Caki2 (cell line): ENCODE measurements at regions not wholly inside any gene's neighbourhood (a gene's known extent, or its start where the extent isn't known, plus 50 kb on each side); places are given as distances from the start of the nearest gene placed in this dataset.

ENCODE experiments used
- DNase-seq: peaks from one replicate; pipeline ENCODE4 v3.0.0-alpha.2; 2015; ENCODE audit warnings: low read depth
- in situ Hi-C: cut with HindIII; loops from 2 replicates; pipeline ENCODE4 v1.10.0; 2016; ENCODE audit warnings: low sequenced_read_pairs, low pct_unique_long_range_greater_than_20kb, mixed read lengths

GRCh38 chr4:67091673-67092072, 453.6 kb downstream of the CENPC start:
- no peak for DNase-seq
- in situ Hi-C loops = no loop called here

GRCh38 chr4:67087897-67088296, 457.4 kb downstream of the CENPC start:
- in situ Hi-C loops = no loop called here
- no peak for DNase-seq

DNA sequence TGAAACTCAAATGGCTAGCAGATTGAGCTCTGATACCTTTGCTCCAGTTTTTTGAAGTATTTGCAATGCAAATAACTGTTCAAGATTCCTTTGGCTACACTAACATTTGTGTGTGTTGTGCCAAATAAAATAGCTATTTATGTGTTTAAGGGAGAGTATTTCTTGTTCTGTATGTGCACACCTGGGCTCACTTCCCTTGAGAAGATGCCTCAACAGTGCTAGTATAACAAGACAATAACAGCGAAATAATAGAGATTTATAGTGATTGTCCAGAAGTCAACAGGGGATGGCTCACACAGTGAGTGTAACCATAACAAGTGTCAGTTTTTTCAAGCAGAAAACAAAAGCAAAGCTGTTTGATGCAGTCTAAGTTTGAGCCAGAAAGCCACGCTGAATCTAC, 460.5 kb downstream of the CENPC start:
- no peak for DNase-seq
- in situ Hi-C loops = no loop called here

GRCh38 chr4:67083496-67083895, 461.8 kb downstream of the CENPC start:
- in situ Hi-C loops = no loop called here
- no peak for DNase-seq

- DNase-seq = no peak
- in situ Hi-C loops = no loop called here
Measured at GRCh38 chr4:67082746-67083145, 462.6 kb downstream of the CENPC start.

DNA sequence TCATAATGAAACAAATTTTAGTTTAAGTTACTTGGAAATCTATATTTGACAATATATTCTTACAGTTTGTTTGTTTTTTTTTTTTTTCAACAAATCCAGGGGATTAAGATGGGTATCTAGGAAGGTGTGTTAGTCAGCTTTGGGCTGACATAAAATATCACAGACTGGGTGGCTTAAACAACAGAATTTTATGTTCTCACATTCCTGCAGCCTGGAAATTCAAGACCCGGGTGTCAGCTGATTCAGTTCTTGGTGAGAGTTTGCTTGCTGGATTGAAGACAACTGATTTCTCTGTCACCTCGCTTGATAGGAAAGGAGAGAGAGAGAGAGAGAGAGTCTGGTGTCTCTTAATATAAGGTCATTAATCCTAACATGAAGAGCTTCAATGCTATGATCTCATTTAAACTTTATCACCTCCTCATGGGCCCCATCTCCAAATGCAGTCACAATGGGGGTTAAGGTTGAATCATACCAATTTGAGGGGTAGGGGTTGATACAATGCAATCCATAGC, 465.2 kb downstream of the CENPC start:
- DNase-seq = no peak
- in situ Hi-C loops = no loop called here

DNA sequence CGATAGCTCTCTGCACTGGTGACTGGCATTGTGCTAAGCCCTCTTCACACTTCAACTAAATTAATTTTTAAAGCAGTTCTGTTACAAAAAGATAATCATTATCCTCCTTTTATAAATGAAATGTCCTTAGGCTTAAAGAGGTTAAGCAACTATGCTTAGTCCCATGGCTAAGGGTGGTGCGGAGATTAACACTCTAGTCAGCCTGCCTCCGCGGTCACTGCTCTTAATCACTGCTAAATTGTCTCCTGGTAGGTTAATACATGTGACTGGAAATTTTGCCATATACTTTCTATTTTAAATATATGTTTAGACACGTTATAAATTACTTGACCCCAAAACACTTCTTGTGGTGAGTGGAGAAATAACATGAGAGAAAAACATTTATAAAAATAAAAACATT, 473.7 kb downstream of the CENPC start:
- in situ Hi-C loops = no loop called here
- DNase-seq = no peak

DNA sequence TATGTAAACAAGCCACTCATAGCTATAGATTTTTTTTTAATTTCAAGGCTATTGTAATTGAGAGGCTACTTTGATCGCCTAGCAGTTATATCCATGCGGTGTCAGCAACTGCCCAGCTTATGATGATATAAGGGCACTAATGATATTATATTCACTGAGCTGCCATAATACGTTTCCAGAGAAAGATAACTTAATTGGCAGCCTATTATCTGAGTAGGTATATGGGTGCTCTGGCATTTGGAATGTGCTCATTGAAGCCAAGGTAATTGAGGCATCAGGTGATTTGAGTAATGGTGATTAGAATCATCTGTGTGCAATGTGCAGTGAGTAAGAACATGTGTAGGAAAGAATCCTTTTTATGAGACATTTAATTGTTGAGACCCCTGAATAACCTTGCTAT, 490.0 kb downstream of the CENPC start:
- in situ Hi-C loops = no loop called here
- DNase-seq = no peak

DNA sequence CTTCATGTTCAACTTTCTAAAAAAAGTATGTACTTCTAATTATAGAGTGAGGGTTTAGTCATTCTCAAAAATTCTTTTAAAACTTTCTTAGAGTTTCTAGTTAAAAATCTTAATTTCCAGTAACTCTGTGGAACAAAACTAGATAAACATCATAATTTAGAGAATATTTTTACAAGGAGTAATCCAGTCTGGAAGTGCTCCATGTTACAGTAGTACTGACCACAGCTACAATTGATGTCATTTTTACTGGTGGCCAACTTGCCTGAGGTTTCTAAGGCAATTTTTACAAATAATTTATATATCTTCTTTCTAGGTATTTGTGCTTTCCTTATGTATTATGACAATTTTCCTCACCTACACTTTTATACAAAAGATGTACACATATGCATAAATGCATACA, 490.4 kb downstream of the CENPC start:
- in situ Hi-C loops = no loop called here
- no peak for DNase-seq

DNA sequence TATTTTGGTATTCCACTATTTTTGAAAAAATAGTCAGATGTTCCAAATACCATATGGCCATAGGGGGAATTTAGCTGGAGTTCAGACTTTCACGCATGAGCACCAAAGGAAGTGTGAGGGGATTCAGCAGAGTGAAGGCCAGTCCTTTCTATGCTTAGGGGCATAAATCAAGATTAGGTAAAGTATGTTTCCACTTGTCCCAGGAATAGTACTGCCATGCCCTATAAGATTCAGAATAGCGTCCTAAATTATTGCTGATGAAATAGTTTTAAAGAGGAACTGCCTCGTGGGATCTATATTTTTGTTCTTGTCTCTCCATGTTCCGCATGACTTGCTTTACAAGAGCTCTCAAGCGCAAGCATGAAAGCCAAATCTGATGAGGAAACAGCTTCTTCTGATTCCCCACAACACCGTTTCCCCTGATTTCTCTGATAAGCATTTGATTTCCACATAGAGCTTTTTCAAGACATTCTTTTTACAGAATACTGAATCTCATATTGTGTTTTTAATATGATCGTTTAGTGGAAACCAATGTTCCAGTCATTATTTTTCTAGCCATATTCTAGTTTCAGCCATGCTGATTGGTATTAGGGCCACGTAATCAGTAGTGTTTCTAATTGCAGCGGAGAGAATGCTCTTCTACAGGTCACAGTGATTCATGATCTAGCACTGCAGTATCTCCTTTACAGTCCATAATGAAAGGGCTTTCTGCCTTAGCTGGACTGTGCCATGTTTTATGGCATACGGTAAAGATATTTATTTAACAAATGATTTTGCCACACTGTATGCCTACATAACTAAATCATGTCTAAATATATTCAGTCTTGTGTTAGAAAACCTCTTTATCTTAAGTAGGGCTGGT, 492.3 kb downstream of the CENPC start:
- DNase-seq = no peak
- in situ Hi-C loops = no loop called here

- no peak for DNase-seq
- in situ Hi-C loops = no loop called here
Measured at GRCh38 chr4:67051000-67051789, 494.1 kb downstream of the CENPC start.

- no peak for DNase-seq
- in situ Hi-C loops = no loop called here
Measured at GRCh38 chr4:67049446-67049845, 495.9 kb downstream of the CENPC start.

- no peak for DNase-seq
- in situ Hi-C loops = no loop called here
Measured at GRCh38 chr4:67048530-67048929, 496.8 kb downstream of the CENPC start.

GRCh38 chr4:67040315-67040714, 505.0 kb downstream of the CENPC start:
- in situ Hi-C loops = no loop called here
- DNase-seq = no peak

GRCh38 chr4:67038228-67038566, 507.1 kb downstream of the CENPC start:
- DNase-seq = no peak
- in situ Hi-C loops = no loop called here

- in situ Hi-C loops = no loop called here
Measured at GRCh38 chr4:67037504-67038227, 507.6 kb downstream of the CENPC start.

DNA sequence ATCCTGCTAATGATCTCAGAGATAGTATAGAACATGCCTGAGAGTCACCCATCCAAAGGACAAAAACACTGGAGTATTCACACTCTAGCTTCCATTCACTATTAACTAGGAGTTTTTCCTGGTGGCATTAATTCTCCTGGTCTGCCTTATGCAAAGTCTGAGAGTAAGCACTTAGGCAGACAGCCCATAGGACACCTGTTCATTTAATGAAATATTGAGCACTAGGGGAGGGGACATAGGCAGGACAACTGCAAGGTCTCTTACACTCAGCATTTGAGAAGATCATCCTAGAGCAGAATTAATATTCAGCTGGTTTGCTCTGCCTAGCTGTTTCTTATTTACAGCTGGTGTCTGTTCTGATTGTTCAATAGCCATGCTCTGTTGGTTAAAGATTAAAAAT, 508.5 kb downstream of the CENPC start:
- in situ Hi-C loops = no loop called here
- DNase-seq = peak; percentile 5

More at GRCh38 chr4:67037504-67038227, 507.6 kb downstream of the CENPC start:
- DNase-seq = no peak

DNA sequence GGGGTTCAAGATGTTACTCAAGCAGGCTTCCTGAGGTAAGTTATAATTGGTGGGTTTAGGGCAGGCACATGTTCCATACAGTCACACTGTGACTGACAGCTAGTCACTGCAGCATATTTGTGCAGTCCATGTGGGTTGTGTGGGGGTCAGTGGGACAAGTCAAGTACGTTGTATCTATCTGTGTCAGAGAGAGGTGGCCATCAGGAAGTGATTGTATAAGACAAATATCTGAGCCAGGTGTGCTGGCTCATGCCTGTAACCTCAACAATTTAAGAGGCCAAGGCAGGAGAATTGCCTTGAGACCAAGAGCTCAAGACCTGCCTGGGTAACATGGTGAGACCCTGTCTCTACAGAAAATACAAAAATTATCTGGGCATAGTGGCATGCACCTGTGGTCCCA, 509.3 kb downstream of the CENPC start:
- DNase-seq = no peak
- in situ Hi-C loops = no loop called here

DNA sequence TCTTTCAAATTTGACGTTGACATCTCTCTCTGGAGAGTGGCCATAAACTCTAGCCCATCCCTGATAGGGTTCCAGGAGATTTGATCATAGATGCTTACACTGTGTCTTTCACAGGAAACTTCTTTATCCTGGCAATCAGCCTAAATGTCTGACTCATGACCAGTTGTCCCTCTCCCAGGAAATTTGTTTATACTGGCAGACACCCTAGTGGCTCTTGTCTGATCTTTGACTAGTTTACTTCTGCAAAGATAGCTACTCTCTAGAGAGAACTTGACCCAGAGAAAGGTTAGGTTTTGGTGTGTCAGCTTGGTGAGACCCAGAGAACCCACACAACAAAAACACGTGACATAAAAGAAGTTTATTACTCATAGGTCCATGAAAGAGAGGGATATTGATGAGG, 509.8 kb downstream of the CENPC start:
- peak; percentile 94 for DNase-seq
- in situ Hi-C loops = no loop called here
